Hindlimb muscle (tissue), 1 donor: ENCODE measurements at regions not wholly inside any gene's neighbourhood (a gene's known extent, or its start where the extent isn't known, plus 50 kb on each side); places are given as distances from the start of the nearest gene placed in this dataset.

Source experiments
- DNase-seq: peaks from one replicate; pipeline ENCODE4 v3.0.0-alpha.2; 2013

DNA sequence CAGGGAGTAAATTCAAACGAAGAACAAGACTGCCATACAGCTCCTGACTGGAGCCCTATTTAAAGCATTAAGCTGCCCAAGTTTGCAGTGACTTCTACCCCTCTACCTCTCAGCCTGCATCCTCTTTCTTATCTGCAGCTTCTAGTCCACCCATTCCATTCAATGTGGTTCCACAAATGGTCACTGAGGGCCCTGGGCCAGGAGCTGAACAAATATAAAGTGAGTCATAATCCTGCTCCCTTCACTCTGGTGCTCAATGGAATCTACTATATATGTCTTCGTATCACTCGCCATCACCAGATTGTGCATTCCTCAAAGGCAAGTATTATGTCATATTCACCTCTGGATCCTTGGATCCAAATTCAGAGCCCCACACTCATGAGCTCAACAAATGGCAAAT lies 398.7 kb downstream of the BRINP2 start:
- DNase-seq: no peak

DNA sequence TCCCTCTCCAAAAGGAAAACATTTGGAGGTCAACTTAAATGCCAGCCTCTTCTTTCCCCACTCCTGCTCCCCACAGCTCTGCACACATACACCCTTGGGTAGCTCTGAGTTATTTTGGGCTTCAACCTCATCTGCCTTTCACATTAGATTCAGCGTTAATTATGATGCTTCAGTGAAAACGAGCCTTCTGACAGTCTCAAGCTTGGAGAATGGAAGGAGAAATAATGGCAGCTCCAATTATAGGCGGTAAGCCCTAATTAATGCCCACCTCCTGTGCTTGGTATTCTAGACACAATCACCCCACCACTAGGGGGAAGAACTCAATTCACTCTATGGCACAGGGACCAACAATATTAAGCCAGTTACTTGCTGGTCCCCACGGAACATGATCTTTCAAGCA lies 397.9 kb downstream of the BRINP2 start:
- DNase-seq: no peak

DNA sequence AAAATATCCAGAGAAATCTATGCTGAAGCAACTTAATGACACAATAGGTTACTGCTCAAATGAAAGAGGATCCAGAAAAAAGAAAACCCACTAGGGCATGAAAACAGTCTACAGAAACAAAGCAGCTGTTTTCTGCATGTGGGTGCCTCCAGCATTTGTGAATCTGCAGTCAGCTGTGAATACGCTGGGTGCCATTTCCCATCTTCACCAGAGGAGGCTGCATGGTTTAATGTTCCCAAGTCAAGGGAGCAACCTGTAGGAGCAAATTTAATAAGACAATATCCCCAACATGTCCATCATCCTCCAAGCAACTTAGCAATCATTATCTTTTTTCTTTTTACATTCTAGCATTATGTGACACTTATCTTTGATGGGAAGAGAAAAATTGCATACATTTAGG lies 396.6 kb downstream of the BRINP2 start:
- no peak for DNase-seq

DNA sequence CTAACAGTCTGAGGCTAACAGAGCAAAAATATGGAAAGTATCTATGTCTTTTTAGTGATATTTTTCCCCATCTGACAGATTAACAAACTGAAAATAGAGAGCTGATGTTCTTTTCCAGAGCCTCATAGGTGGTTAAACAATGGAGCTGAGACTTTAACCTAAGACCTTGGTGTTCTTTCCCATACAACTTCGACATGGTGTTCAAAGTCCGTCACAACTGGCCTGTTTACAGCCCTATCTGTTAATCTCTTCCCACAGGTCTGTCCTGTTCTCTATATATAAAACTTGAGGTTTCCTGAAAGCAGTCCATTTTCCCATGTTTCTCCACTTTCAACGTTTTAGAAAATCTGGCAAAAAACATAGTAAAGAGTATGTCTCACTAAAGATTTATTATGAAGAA lies 395.7 kb downstream of the BRINP2 start:
- DNase-seq: no peak

DNA sequence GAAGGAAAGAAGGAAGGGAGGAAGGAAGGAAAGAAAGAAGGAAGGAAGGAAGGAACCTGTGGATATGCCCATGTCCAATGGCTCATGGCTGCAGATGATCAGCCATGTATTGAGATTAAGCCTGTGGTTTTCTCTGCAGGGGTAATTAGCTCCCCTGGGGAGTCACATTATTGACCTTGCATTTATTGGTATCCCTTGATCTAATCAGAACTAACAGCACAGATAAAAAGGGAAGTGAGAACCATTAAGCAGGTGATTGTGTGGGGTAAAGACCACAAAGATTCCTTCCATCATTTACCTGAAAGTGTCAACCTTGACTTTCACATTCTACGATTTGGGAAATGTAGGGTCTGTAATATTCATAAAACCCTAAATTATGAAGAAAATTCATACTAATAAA lies 390.7 kb downstream of the BRINP2 start:
- DNase-seq: no peak

DNA sequence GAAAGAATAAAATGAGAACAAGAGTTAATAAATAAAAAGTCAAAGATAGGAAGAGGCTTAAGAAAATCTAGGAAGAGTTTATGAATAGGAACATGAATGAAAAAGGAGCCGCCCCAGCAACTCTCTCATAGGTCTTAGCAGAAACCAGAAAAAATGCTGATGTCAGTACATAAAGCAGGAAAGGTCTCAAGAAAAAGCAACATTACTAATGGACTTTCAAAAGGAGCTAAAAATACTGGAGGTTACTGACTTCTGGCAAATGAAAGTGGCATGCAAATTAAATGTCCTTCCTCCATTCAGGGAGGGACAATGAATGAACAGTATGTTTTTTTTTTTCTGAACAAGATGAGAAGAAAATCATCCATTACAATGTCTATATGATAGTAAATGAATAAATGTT lies 387.6 kb downstream of the BRINP2 start:
- DNase-seq: no peak

DNA sequence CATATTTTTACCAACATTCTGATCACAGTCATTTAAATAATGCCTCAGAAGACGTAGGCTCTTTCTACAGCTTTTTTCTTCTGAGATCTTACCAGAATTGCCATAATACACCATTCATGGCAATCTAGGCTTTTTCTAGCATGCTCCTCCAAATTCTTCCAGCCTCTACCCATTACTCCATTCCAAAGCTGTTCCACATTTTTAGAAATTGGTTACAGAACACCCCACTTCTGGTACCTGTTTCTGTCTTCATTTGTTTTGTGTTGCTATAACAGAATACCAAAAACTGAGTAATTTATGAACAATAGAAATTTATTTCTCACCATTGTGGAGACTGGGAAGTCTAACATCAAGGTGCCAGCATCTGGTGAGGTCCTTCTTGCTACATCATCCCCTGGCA lies 385.4 kb downstream of the BRINP2 start:
- DNase-seq: no peak

DNA sequence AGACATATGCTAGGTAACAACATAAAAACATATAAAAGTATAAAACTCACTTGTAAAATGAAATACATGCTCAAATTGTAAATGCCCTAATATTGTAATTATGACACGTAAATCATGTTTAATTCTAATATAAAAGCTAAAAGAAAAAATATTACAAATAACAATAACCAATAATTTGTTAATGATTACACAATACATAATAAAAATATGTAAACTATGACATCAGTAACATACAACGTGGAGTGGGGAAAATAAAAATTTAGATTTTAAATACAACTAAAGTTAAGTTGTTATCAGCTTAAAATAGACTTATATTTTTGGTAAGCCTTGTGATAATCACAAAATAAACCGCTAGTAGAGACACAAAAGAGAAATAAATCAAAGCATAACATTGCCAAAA lies 376.4 kb downstream of the BRINP2 start:
- no peak for DNase-seq

DNA sequence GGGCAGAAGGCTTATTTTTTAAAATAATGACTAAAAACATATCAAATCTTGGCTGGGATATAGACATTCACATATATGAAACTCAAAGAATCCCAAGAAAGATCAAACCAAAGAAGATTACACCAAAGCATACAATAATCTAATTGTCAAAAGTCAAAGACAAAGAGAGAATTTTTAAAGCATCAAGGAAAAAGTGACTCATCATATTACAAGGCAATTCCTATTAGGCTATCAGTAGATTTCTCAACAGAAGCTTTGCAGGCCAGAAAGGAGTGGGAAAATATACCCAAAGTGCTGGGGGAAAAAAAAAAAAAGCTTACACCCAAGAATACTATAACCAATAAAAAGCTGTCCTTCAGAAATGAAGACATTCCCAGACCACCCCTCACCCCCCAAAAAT lies 375.6 kb downstream of the BRINP2 start:
- no peak for DNase-seq

DNA sequence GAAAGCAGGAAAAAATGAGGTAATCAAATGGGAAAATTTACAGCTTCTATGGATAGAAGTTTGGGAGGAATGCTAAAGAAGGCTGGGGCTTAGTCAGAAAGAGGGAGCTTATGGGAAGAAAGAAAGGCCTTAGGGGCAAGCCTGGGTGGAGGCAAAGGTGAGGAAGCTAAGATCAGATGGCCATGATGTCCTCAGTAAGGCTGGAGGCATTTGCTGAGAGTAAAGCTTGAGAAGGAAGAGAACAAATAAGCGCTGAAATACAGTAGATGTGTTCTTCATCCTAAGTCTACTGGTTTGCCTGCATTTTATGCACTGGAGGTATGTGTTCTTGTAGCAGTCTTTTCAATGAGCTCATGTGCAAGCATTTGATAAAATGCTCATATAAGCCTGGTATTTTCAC lies 355.4 kb downstream of the BRINP2 start:
- no peak for DNase-seq

DNA sequence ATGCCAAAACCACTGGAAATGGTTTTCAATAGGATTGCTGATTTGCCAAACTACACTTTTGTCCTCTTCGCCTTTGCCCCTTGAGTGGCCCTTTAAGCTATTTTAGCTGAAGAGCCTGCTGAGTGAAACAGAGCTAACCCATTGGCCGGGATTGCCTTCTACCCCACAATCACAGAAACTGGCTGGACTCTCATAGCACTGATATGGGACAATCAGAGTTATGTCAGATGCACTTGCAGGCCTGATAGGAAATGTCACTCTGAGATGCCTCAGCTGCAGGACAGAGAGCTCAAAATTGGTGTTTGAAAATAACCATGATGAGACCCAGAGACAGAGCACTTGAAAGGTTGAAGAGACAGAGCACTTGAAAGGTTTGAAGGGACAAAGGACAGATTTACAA lies 354.4 kb downstream of the BRINP2 start:
- DNase-seq: no peak

DNA sequence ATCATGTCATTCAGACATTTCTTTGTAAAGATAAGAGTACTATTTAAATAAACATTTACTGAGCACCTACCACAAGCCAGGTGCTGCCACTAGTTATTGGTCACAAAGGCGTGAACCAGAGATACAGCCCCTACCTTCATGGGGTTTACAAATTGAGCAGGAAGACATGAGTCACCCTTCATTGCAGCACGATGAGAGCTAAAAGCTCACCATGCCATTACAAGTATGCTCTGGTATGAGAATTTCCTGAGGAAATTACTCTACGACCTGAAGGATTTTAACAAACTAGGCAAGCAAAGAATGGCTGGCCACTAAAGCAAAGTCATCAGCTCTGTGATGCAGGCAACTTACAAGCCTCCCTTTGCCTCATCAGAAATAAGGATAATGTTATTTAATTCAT lies 346.8 kb downstream of the BRINP2 start:
- DNase-seq: no peak

DNA sequence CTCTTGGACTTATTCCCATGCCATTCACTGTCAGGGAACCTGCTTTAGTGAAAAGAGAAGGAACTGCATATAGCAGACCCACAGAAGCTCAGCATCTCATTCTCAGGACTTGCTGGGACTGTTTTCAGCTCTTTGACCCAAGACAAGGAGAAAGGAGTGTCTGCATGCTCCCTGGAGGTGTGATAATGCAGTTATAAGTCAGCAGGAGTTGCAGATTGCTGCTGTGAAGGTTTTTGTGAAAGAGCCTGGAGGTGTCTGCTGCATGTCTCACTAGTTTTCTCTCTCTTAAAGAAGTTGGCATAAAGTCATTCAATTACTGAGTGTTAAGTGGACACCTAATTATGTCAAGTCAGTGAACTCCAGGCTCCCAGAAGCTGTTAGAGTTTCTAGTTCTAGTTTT lies 343.4 kb downstream of the BRINP2 start:
- DNase-seq: no peak

DNA sequence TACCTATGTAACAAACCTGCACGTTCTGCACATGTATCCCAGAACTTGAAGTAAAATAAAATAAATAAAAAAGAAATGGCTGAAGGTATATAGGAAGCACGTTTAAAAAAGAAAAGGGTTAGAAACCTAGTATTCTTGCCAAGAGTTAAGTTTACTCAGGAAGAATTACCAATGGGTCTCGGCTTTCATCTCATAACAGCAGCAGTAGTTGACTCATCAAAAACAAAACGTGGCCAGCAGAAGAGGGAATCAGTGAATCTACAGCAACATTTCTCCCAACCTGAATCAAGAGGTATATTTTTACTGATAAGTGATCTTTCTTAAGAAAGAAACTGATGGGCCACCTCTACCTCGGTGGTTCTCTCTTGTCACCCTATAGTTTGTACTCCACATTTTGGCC lies 340.3 kb downstream of the BRINP2 start:
- no peak for DNase-seq

DNA sequence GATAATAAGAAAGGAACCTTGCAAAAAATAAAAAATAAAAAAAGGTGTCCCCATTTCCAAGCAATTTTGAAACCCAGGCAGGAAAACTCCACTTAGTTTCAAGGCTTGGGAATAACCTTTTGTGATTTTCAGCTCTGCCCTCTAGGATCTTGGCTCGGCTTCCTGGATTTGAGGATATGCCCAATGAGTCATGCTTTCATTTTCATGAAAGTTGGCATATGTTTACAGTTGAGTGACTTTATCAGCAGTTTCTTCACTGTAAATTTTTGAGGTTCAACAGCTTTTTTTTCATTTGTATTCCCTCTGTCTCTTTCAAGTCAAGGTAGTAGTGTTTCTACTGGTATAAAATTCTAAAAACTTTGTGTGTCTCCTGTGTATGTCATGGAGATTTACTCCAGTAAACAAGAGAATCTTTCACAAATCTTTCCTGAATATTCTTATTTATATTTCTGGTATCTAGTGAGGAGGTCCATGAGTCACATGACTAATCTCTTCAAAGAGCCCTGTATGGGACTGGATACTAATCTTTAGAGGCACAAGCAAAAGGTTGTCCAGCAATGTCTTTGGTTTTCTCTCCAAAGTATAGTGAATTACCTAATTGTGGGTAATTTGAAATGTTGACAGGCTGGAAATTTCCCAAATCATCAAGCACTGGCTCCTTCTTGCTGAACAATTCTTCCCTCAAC lies 335.3 kb downstream of the BRINP2 start:
- no peak for DNase-seq

DNA sequence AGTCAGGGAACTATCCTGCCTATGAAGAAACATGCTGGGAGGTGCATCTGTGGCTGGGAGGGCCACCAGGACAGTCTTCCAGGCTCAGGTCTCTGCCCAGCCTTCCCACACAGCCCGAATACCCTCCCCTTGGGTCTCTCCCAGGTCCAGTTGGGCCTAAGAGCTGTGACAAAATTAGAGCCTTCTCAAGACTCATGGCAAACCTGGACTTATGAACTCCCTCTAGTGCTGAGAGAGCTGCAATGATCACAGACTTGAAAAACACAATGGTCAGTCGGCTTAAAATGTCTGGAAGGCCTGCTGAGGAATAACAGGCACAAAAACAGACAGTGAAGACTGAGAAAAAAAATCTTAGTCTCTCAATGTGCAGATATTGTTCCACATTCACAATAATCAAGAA lies 325.1 kb downstream of the BRINP2 start:
- no peak for DNase-seq

DNA sequence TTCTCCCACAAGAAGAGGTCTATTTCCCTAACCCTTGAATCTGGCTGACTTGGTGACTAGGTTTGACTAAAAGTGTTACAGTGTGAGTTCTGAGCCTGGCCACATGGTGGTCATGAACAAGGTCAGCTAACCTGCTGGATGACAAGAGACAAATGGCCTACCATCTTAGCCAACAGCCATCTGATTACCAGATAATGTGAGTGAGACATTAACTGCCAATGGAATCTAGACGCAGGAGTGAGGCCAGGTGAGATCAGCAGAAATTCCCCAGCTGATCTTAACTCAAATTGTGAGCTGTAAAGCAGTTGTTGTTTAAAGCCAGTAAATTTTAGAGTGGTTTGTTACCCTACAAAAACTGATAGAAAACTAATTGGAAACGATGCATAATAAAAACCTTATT lies 320.0 kb downstream of the BRINP2 start:
- no peak for DNase-seq

DNA sequence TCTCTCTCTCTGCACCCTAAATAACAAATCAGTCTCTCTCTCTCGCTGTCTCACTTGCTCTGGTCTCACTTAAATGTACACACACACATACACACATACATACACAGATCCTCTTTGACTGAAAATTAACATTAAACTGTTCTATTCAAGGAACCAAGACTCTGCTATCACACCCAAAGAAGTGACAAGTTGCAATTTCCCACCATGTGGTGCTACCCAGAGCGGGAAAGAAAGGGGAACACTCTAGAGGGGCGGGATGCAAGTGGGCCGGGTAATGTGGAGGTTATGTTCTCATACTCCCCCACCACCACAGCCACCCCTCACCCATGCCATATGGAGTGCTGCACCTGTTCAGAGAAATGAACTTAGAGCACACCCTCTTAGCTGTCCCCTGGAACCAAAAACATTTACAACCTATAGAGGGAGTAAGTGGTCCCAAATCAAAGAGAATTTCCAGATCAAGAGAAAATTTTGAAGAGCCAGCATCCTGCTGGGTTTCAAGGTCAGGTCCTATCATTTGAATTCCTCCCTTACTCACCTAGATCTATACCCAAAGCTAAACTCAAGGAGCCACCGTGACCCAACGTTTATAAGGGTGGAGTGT lies 319.4 kb downstream of the BRINP2 start:
- no peak for DNase-seq

DNA sequence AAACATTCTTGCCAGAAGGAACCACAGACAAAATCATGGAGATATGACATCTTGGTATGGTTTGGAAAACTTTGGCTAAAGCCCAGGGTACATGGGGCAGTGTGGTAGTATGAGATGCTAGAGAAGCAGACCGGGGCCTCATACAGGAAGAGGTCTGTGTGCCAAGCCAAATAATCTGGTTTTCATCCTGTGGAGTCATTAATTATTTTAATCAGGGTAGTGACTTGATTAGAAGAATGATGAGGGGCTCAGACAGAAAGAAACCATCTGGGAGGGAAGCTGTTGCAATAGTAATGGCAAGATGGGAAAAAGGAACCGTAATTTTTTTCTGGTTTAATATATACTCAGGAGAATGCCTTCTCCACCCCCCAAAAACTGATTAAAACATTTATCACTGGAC lies 318.0 kb downstream of the BRINP2 start:
- no peak for DNase-seq

DNA sequence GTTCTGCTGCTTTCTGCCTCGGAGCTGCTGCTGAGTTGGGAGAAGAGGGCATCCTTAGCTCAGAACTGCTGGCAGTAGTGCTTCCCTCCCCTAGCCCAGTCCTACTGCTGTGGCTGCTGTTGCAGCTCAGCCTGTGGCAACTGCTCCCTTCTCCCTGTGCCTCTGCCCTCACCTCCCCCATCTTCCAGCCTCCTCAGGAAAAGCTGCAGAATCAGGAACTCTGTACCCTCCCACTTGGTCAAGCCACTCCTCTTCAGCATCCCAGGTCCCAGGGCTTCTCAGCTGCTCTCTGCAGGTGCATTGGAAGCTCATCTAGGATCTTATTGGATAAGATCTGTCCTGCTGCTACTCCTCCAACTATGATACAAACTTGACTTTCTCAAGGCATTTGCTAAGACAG lies 316.7 kb downstream of the BRINP2 start:
- no peak for DNase-seq

DNA sequence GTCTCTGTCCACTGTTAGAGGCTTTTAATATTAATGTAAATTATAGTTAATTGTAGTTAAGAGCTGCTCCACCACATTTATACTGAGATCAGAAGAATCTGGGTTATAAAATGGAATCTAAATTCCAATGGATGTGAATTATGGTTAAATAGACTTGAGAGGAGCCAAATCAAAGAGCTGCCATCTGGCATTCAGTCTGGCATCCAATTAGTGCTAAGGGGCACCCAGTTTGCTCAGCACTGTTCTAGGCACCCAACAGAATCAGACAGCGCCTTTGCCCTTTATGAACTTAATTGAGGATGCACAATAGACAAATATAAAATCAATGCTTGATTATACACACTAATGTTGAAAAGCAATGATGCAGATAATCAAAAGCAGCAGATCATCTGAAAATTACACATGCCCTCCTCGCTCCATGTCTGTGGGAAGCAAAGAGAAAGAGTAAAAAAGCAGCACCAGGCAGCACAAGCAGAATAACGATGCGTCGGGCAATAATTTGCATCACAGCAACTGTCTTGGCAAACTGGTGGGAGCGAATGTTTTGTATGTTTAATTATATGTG lies 310.1 kb downstream of the BRINP2 start:
- no peak for DNase-seq

DNA sequence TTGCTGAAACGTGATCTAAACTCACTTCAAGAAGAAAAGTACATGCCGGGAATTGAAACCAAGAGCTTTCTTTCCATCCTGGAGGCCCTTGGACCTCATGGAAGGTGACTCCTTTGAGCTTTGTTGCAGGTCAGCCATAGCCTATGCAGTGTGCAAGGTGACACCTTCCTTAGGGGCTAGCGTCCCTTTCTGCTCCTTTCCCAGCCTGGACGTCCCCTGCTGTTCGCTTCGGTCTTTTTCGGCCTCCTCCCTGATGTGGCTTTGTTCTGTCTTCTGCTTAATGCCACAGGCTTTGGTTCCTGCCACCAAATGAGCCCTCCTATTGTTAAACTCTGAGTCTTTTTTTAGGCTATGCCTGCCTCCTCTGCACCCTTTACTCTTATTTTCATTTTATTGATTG lies 308.8 kb downstream of the BRINP2 start:
- DNase-seq: no peak

DNA sequence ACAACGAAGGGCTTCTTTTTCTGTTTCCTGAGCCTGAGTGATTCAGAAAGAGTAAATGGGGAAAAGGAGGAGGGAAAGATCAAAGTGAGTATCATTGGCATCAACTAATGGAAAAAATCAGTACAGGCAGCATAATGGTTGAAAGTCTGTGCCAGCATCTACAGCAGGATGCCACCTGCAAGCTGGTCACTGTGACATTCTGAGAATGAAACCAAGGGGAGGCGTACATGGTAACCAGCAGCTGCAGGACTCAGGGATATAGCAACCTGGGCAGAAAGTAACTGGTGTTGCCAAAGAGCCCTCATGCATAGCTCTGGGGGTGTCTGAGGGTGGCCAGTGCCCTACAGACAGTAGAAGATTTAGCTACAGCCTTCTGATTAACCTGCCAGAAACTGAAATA lies 305.9 kb downstream of the BRINP2 start:
- DNase-seq: no peak

DNA sequence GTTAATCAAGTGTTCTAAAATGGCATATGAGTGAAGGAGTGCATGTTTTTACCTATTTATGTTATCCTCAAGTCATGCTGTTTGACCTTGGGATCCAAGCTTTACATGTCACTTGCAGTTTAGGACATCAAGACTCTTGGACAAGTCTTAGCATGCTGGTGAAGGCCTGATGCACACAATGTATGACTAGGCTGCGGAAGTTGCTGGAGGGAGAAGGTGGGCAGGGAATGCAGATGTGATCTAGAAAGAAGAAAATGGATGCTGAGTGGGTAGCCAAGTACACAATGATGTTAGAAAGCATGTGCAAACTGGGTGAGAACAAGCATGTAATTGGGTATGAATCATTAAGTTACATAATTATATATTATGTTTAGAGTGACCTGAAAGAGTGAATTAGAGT lies 301.8 kb downstream of the BRINP2 start:
- DNase-seq: no peak

DNA sequence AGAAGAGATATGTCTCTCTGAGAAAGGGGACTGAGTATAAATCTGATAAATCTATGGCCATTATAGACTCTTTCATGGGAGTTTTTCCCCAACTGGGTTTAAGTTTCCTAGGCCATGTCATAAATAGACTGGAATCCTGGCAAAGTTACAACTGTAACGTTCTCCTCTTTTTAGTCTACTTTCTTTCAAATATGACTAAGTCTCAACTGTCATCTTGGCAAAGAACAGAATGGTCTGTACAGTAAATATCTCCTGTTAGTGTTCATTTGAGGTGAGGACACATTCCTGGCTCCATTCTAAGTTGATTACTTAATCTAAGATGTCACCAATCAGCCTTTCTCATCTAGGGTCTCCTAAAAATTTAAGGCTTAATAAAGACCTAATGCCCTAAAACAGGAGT lies 300.5 kb downstream of the BRINP2 start:
- no peak for DNase-seq
